ENCODE measurements at regions not wholly inside any gene's neighbourhood (a gene's known extent, or its start where the extent isn't known, plus 50 kb on each side); places are given as distances from the start of the nearest gene placed in this dataset.

DNA sequence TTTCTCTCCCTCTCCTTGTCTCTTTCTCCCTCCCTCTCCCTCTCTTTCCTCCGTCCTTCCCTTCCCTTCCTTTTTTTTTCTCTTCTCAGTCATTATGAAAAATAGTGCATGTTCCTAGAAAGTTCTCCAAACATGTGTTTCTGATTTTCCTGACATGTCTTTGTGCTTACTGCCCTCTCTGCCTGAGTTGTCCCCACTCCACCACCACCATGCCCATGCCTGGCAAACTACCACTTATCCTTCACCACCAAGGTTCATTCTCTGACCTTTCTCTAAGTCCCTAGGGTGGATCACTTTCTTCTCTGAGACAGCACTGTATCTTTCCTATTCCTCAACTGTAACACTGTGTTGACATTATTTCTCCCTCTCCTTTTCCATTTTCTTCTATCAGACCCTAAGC lies 98.2 kb downstream of the LACC1 start:
- no peak overlapping the region for H3K4me3 ChIP-seq
- TF ChIP-seq, protein P1, sequence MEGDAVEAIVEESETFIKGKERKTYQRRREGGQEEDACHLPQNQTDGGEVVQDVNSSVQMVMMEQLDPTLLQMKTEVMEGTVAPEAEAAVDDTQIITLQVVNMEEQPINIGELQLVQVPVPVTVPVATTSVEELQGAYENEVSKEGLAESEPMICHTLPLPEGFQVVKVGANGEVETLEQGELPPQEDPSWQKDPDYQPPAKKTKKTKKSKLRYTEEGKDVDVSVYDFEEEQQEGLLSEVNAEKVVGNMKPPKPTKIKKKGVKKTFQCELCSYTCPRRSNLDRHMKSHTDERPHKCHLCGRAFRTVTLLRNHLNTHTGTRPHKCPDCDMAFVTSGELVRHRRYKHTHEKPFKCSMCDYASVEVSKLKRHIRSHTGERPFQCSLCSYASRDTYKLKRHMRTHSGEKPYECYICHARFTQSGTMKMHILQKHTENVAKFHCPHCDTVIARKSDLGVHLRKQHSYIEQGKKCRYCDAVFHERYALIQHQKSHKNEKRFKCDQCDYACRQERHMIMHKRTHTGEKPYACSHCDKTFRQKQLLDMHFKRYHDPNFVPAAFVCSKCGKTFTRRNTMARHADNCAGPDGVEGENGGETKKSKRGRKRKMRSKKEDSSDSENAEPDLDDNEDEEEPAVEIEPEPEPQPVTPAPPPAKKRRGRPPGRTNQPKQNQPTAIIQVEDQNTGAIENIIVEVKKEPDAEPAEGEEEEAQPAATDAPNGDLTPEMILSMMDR (IDR thresholded peaks at IDR 0.05) = no peak
- no peak for TF ChIP-seq POLR2AphosphoS5 (IDR thresholded peaks at IDR 0.05)
- TF ChIP-seq EP300 (IDR thresholded peaks at IDR 0.05) = no peak
- TF ChIP-seq POLR2A (IDR thresholded peaks at IDR 0.05) = no peak
- no peak overlapping the region for H3K27ac ChIP-seq
- H3K9me3 ChIP-seq = no peaks in the 10 kb centered on the region
- 50% methylated on average over 1 of the region's 1 CpG for WGBS
- no peak for DNase-seq (ENCODE audit: low spot score in 2 of 2)
- no peaks in the 10 kb centered on the region for H3K36me3 ChIP-seq
- peaks cover 6% of the 10 kb centered on the region for H3K27me3 ChIP-seq
- no peaks in the 10 kb centered on the region for H3K4me1 ChIP-seq

GRCh38 chr13:43978688-43979087 lies 99.0 kb downstream of the LACC1 start:
- H3K27me3 ChIP-seq = peaks cover 6% of the 10 kb centered on the region
- TF ChIP-seq, protein P1 (IDR thresholded peaks at IDR 0.05) = no peak
- H3K27ac ChIP-seq = no peak overlapping the region
- no peaks in the 10 kb centered on the region for H3K4me1 ChIP-seq
- no peaks in the 10 kb centered on the region for H3K9me3 ChIP-seq
- no peaks in the 10 kb centered on the region for H3K36me3 ChIP-seq
- WGBS = 86% methylated on average over 5 of the region's 5 CpGs
- H3K4me3 ChIP-seq = no peak overlapping the region
- DNase-seq (ENCODE audit: low spot score in 2 of 2) = no peak

DNA sequence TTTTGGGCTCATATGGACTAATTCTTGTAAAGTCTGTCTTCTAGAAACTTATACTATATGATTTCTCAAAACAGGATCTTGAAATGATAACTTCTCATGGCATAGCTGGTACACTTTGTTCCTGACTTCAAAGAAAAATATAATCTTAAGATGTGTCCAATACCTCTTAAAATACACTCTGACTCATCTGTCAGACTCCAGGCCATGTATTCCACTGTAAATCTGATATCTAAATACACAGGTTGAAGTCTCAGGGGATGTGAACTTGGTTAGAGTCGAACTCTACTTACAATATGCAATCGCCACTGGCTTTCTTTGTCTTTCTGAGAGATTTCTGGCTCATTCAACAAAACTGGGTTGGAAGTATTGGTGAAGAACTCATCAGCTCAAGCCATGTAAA lies 99.8 kb downstream of the LACC1 start:
- peaks cover 6% of the 10 kb centered on the region for H3K27me3 ChIP-seq
- H3K4me3 ChIP-seq = no peak overlapping the region
- H3K27ac ChIP-seq = no peak overlapping the region
- TF ChIP-seq, protein P1 (IDR thresholded peaks at IDR 0.05) = no peak
- TF ChIP-seq POLR2AphosphoS5 (IDR thresholded peaks at IDR 0.05) (no peak), EP300 (IDR thresholded peaks at IDR 0.05) (no peak), POLR2A (IDR thresholded peaks at IDR 0.05) (no peak)
- H3K9me3 ChIP-seq = no peaks in the 10 kb centered on the region
- no peaks in the 10 kb centered on the region for H3K36me3 ChIP-seq
- no peak for DNase-seq (ENCODE audit: low spot score in 2 of 2)
- 59% methylated on average over 2 of the region's 2 CpGs for WGBS
- no peaks in the 10 kb centered on the region for H3K4me1 ChIP-seq

- no peaks in the 10 kb centered on the region for H3K4me1 ChIP-seq
- H3K36me3 ChIP-seq = no peaks in the 10 kb centered on the region
- no peak for TF ChIP-seq POLR2AphosphoS5 (IDR thresholded peaks at IDR 0.05)
- TF ChIP-seq, protein P1 (IDR thresholded peaks at IDR 0.05) = no peak
- no peak for TF ChIP-seq POLR2A (IDR thresholded peaks at IDR 0.05)
- TF ChIP-seq EP300 (IDR thresholded peaks at IDR 0.05) = no peak
- no peak overlapping the region for H3K4me3 ChIP-seq
- peaks cover 6% of the 10 kb centered on the region for H3K27me3 ChIP-seq
- H3K9me3 ChIP-seq = no peaks in the 10 kb centered on the region
- no peak overlapping the region for H3K27ac ChIP-seq
- WGBS = 74% methylated on average over 1 of the region's 1 CpG
- no peak for DNase-seq (ENCODE audit: low spot score in 2 of 2)
Measured at GRCh38 chr13:43980587-43980986, 100.9 kb downstream of the LACC1 start.

DNA sequence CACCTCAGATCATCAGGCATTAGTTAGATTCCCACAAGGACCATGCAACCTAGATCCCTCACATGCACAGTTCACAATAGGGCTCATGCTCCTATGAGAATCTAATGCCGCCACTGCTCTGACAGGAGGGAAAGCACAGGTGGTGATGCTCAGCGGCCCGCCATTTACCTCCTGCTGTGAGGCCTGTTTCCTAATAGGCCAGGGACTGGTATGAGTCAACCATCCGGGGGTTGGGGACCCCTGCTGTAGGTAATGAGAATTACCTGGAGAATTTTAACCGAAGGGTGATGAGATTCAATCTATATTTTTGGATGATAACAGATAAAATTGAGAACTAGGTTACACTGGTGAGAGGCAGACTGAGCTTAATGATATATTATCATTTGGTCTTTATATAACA lies 101.4 kb downstream of the LACC1 start:
- peaks cover 4% of the 10 kb centered on the region for H3K27me3 ChIP-seq
- 97% methylated on average over 5 of the region's 5 CpGs for whole genome bisulfite sequencing
- TF ChIP-seq, protein P1 (IDR thresholded peaks at IDR 0.05) = no peak
- no peak for TF ChIP-seq POLR2A (IDR thresholded peaks at IDR 0.05)
- TF ChIP-seq POLR2AphosphoS5 (IDR thresholded peaks at IDR 0.05) = no peak
- no peak for TF ChIP-seq EP300 (IDR thresholded peaks at IDR 0.05)
- no peaks in the 10 kb centered on the region for H3K4me1 ChIP-seq
- H3K9me3 ChIP-seq = no peaks in the 10 kb centered on the region
- H3K27ac ChIP-seq = no peak overlapping the region
- no peak overlapping the region for H3K4me3 ChIP-seq
- DNase-seq (ENCODE audit: low spot score in 2 of 2) = no peak
- H3K36me3 ChIP-seq = no peaks in the 10 kb centered on the region

All from suprapubic skin (tissue), 4 donors.